ENCODE measurements at regions not wholly inside any gene's neighbourhood (a gene's known extent, or its start where the extent isn't known, plus 50 kb on each side); places are given as distances from the start of the nearest gene placed in this dataset.

DNA sequence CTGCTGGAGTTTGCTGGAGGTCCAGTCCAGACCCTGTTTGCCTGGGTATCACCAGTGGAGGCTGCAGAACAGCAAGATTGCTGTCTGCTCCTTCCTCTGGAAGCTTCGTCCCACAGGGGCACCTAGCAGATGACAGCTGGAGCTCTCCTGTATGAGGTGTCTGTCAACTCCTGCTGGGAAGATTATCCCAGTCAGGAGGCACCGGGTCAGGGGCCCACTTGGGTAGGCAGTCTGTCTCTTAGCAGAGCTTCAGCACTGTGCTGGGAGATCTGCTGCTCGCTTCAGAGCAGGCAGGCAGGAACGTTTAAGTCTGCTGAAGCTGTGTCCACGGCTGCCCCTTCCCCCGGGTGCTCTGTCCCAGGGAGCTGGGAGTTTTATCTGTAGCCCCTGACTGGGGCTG, 96.8 kb upstream of the SLC35F1 start:
- no peaks in the 10 kb centered on the region for H3K79me1 ChIP-seq (ENCODE audit: low read length)
- no peak overlapping the region for H2BK5ac ChIP-seq (ENCODE audit: low read depth, low read length, poor library complexity)
- no CpG with 5 or more reads among the region's 6 CpGs for WGBS (ENCODE audit: extremely low coverage, insufficient coverage, insufficient read length)

DNA sequence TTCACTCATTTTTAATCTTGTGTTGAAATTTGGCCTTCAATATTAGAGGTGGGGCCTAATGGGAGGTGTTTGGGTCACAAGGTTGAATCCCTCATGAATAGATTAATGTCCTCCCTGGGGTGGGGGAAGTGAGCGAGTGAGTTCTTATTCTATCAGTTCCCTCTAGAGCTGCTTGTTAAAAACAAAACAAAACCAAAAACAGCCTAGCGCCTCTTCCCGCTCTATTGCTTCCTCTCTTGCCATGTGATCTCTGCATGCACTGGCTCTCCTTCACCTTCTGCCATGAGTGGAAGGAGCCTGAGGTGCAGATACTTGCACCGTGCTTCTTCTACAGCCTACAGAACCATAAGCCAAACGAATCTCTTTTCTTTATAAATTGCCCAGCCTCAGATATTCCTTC, 89.6 kb upstream of the SLC35F1 start:
- no peaks in the 10 kb centered on the region for H3K36me3 ChIP-seq (ENCODE audit: control insufficient read depth in 1 of 2, insufficient read depth in 2 of 2, low read length in 2 of 2)
- H3K4me2 ChIP-seq (ENCODE audit: low read length): no peak overlapping the region
- no peak overlapping the region for H3K23ac ChIP-seq (ENCODE audit: low read length)

More for the DNA sequence above, 96.8 kb upstream of the SLC35F1 start:
- Histone ChIP-seq H3K4ac (ENCODE audit: low read depth, low read length) (no peak overlapping the region), H3K27me3 (ENCODE audit: insufficient read depth, low read length) (no peaks in the 10 kb centered on the region), H3K4me3 (ENCODE audit: low read depth, low read length) (no peak overlapping the region), H2BK12ac (ENCODE audit: low read length) (no peak overlapping the region), H2BK120ac (ENCODE audit: insufficient read depth, low read length, poor library complexity) (no peak overlapping the region), H3K18ac (ENCODE audit: low read length) (no peak overlapping the region), H3K4me2 (ENCODE audit: low read length) (no peak overlapping the region), H3K9me3 (ENCODE audit: insufficient read depth, low read depth, low read length) (no peaks in the 10 kb centered on the region), H3K14ac (ENCODE audit: low read length) (no peak overlapping the region), H3K79me2 (ENCODE audit: control insufficient read depth, insufficient read depth, low read length, poor library complexity) (no peaks in the 10 kb centered on the region), H3K9ac (ENCODE audit: low read length) (no peak overlapping the region), H2AK5ac (ENCODE audit: low read length) (no peak overlapping the region), H2AFZ (ENCODE audit: insufficient read depth, low read length, poor library complexity) (no peak overlapping the region), H4K91ac (ENCODE audit: low read depth, low read length) (no peak overlapping the region), H3K4me1 (ENCODE audit: control insufficient read depth in 1 of 2, insufficient read depth in 2 of 2, low read length in 2 of 2) (no peaks in the 10 kb centered on the region), H3K36me3 (ENCODE audit: control insufficient read depth in 1 of 2, insufficient read depth in 2 of 2, low read length in 2 of 2) (no peaks in the 10 kb centered on the region), H3K27ac (ENCODE audit: low read depth, low read length) (no peak overlapping the region), H3K23ac (ENCODE audit: low read length) (no peak overlapping the region), H4K12ac (ENCODE audit: low read depth, low read length) (no peak overlapping the region), H4K8ac (ENCODE audit: low read depth, low read length) (no peak overlapping the region)
- DNase-seq: no peak

GRCh38 chr6:117817992-117818391, 89.1 kb upstream of the SLC35F1 start:
- H3K27ac ChIP-seq (ENCODE audit: low read depth, low read length): no peak overlapping the region
- H2AK5ac ChIP-seq (ENCODE audit: low read length): no peak overlapping the region
- H3K14ac ChIP-seq (ENCODE audit: low read length): no peak overlapping the region
- no peak overlapping the region for H3K18ac ChIP-seq (ENCODE audit: low read length)
- H4K8ac ChIP-seq (ENCODE audit: low read depth, low read length): no peak overlapping the region
- no peak overlapping the region for H2AFZ ChIP-seq (ENCODE audit: insufficient read depth, low read length, poor library complexity)
- H3K4ac ChIP-seq (ENCODE audit: low read depth, low read length): no peak overlapping the region
- H2BK120ac ChIP-seq (ENCODE audit: insufficient read depth, low read length, poor library complexity): no peak overlapping the region
- no peaks in the 10 kb centered on the region for H3K27me3 ChIP-seq (ENCODE audit: insufficient read depth, low read length)
- no peak for DNase-seq
- no peak overlapping the region for H3K4me2 ChIP-seq (ENCODE audit: low read length)
- H3K36me3 ChIP-seq (ENCODE audit: control insufficient read depth in 1 of 2, insufficient read depth in 2 of 2, low read length in 2 of 2): no peaks in the 10 kb centered on the region
- no peak overlapping the region for H3K23ac ChIP-seq (ENCODE audit: low read length)
- no peak overlapping the region for H4K91ac ChIP-seq (ENCODE audit: low read depth, low read length)
- H3K79me2 ChIP-seq (ENCODE audit: control insufficient read depth, insufficient read depth, low read length, poor library complexity): no peaks in the 10 kb centered on the region
- no peak overlapping the region for H2BK12ac ChIP-seq (ENCODE audit: low read length)
- H3K9ac ChIP-seq (ENCODE audit: low read length): no peak overlapping the region
- H4K12ac ChIP-seq (ENCODE audit: low read depth, low read length): no peak overlapping the region
- H3K79me1 ChIP-seq (ENCODE audit: low read length): no peaks in the 10 kb centered on the region
- H3K9me3 ChIP-seq (ENCODE audit: insufficient read depth, low read depth, low read length): no peaks in the 10 kb centered on the region
- H3K4me3 ChIP-seq (ENCODE audit: low read depth, low read length): no peak overlapping the region
- H2BK5ac ChIP-seq (ENCODE audit: low read depth, low read length, poor library complexity): no peak overlapping the region
- no peaks in the 10 kb centered on the region for H3K4me1 ChIP-seq (ENCODE audit: control insufficient read depth in 1 of 2, insufficient read depth in 2 of 2, low read length in 2 of 2)

More for the DNA sequence above, 89.6 kb upstream of the SLC35F1 start:
- Histone ChIP-seq H3K27ac (ENCODE audit: low read depth, low read length) (no peak overlapping the region), H4K12ac (ENCODE audit: low read depth, low read length) (no peak overlapping the region), H3K4me3 (ENCODE audit: low read depth, low read length) (no peak overlapping the region), H3K79me2 (ENCODE audit: control insufficient read depth, insufficient read depth, low read length, poor library complexity) (no peaks in the 10 kb centered on the region), H3K18ac (ENCODE audit: low read length) (no peak overlapping the region), H2AK5ac (ENCODE audit: low read length) (no peak overlapping the region), H3K14ac (ENCODE audit: low read length) (no peak overlapping the region), H3K9me3 (ENCODE audit: insufficient read depth, low read depth, low read length) (no peaks in the 10 kb centered on the region), H3K9ac (ENCODE audit: low read length) (no peak overlapping the region), H3K79me1 (ENCODE audit: low read length) (no peaks in the 10 kb centered on the region), H2BK120ac (ENCODE audit: insufficient read depth, low read length, poor library complexity) (no peak overlapping the region), H4K91ac (ENCODE audit: low read depth, low read length) (no peak overlapping the region), H2BK12ac (ENCODE audit: low read length) (no peak overlapping the region), H3K4me1 (ENCODE audit: control insufficient read depth in 1 of 2, insufficient read depth in 2 of 2, low read length in 2 of 2) (no peaks in the 10 kb centered on the region), H3K27me3 (ENCODE audit: insufficient read depth, low read length) (no peaks in the 10 kb centered on the region), H2BK5ac (ENCODE audit: low read depth, low read length, poor library complexity) (no peak overlapping the region), H4K8ac (ENCODE audit: low read depth, low read length) (no peak overlapping the region), H3K4ac (ENCODE audit: low read depth, low read length) (no peak overlapping the region), H2AFZ (ENCODE audit: insufficient read depth, low read length, poor library complexity) (no peak overlapping the region)
- DNase-seq: no peak
- WGBS (ENCODE audit: extremely low coverage, insufficient coverage, insufficient read length): no CpG with 5 or more reads among the region's 5 CpGs

GRCh38 chr6:117818449-117818848, 88.6 kb upstream of the SLC35F1 start:
- no peak overlapping the region for H2AFZ ChIP-seq (ENCODE audit: insufficient read depth, low read length, poor library complexity)
- no peak overlapping the region for H3K18ac ChIP-seq (ENCODE audit: low read length)
- no peak overlapping the region for H3K23ac ChIP-seq (ENCODE audit: low read length)
- H3K79me2 ChIP-seq (ENCODE audit: control insufficient read depth, insufficient read depth, low read length, poor library complexity): no peaks in the 10 kb centered on the region
- no peak overlapping the region for H4K8ac ChIP-seq (ENCODE audit: low read depth, low read length)
- no peaks in the 10 kb centered on the region for H3K79me1 ChIP-seq (ENCODE audit: low read length)
- H3K14ac ChIP-seq (ENCODE audit: low read length): no peak overlapping the region
- WGBS (ENCODE audit: extremely low coverage, insufficient coverage, insufficient read length): no CpG with 5 or more reads among the region's 1 CpG
- H3K36me3 ChIP-seq (ENCODE audit: control insufficient read depth in 1 of 2, insufficient read depth in 2 of 2, low read length in 2 of 2): no peaks in the 10 kb centered on the region
- no peak overlapping the region for H3K27ac ChIP-seq (ENCODE audit: low read depth, low read length)
- H4K12ac ChIP-seq (ENCODE audit: low read depth, low read length): no peak overlapping the region
- H2AK5ac ChIP-seq (ENCODE audit: low read length): no peak overlapping the region
- H4K91ac ChIP-seq (ENCODE audit: low read depth, low read length): no peak overlapping the region
- no peaks in the 10 kb centered on the region for H3K9me3 ChIP-seq (ENCODE audit: insufficient read depth, low read depth, low read length)
- H3K4me3 ChIP-seq (ENCODE audit: low read depth, low read length): no peak overlapping the region
- DNase-seq: no peak
- H3K9ac ChIP-seq (ENCODE audit: low read length): no peak overlapping the region
- no peak overlapping the region for H2BK12ac ChIP-seq (ENCODE audit: low read length)
- H3K4me2 ChIP-seq (ENCODE audit: low read length): no peak overlapping the region
- H2BK5ac ChIP-seq (ENCODE audit: low read depth, low read length, poor library complexity): no peak overlapping the region
- H3K4ac ChIP-seq (ENCODE audit: low read depth, low read length): no peak overlapping the region
- no peaks in the 10 kb centered on the region for H3K27me3 ChIP-seq (ENCODE audit: insufficient read depth, low read length)
- no peaks in the 10 kb centered on the region for H3K4me1 ChIP-seq (ENCODE audit: control insufficient read depth in 1 of 2, insufficient read depth in 2 of 2, low read length in 2 of 2)
- no peak overlapping the region for H2BK120ac ChIP-seq (ENCODE audit: insufficient read depth, low read length, poor library complexity)

Measured in trophoblast cell (in vitro differentiated cells and primary cell).